ENCODE measurements at regions not wholly inside any gene's neighbourhood (a gene's known extent, or its start where the extent isn't known, plus 50 kb on each side); places are given as distances from the start of the nearest gene placed in this dataset.

DNA sequence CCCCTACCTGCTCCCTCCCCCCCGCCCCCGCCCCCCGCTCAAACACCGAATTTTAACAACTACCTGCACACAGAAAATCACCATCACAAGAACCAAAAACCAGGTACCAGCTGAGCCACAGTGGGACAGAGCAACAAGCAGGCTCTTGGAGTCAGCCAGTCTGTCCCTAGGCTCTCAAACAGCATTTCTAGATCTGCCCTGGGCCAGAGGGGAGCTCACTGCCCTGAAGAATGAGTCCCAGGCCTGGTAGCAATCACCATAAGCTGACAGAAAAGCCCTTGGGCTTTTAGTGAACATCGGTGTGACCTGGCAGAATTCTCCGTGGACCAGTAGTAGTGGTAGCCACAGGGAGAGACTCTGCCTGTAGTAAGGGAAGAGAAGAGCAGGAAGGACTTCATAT, 58.3 kb downstream of the C11orf87 start:
- no peak for TF ChIP-seq EZH2 (IDR thresholded peaks at IDR 0.05; ENCODE audit: borderline replicate concordance, low read length)
- TF ChIP-seq, protein P1, sequence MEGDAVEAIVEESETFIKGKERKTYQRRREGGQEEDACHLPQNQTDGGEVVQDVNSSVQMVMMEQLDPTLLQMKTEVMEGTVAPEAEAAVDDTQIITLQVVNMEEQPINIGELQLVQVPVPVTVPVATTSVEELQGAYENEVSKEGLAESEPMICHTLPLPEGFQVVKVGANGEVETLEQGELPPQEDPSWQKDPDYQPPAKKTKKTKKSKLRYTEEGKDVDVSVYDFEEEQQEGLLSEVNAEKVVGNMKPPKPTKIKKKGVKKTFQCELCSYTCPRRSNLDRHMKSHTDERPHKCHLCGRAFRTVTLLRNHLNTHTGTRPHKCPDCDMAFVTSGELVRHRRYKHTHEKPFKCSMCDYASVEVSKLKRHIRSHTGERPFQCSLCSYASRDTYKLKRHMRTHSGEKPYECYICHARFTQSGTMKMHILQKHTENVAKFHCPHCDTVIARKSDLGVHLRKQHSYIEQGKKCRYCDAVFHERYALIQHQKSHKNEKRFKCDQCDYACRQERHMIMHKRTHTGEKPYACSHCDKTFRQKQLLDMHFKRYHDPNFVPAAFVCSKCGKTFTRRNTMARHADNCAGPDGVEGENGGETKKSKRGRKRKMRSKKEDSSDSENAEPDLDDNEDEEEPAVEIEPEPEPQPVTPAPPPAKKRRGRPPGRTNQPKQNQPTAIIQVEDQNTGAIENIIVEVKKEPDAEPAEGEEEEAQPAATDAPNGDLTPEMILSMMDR (conservative IDR thresholded peaks at IDR 0.05 in 1 of 2, IDR thresholded peaks at IDR 0.05 in 1 of 2; ENCODE audit: extremely low read depth in 1 of 2, insufficient read depth in 1 of 2, low read depth in 1 of 2, low read length in 2 of 2): no peak
